ENCODE measurements at regions not wholly inside any gene's neighbourhood (a gene's known extent, or its start where the extent isn't known, plus 50 kb on each side); places are given as distances from the start of the nearest gene placed in this dataset.

DNA sequence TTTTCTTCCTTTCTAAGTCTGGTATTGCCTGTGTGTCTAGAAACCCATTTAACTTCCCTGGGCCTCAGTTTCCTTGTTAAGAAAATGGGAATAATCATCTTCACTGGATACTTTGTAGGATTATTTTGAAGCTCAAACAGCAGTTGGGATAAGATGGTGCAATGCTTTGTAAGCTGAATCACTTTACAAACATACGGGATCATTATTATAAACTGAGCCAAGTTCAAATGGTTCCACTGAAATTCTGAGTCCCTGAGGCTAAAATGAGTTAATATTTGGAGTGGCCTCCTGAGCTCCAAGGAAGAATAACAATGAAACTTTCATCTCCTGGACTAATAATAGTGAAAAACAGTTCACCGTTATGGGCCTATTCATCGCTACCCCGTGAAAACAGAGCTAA is 388.0 kb downstream of the PLPP3 start:
- DNase-seq (ENCODE audit: low read depth, low spot score): no peak

DNA sequence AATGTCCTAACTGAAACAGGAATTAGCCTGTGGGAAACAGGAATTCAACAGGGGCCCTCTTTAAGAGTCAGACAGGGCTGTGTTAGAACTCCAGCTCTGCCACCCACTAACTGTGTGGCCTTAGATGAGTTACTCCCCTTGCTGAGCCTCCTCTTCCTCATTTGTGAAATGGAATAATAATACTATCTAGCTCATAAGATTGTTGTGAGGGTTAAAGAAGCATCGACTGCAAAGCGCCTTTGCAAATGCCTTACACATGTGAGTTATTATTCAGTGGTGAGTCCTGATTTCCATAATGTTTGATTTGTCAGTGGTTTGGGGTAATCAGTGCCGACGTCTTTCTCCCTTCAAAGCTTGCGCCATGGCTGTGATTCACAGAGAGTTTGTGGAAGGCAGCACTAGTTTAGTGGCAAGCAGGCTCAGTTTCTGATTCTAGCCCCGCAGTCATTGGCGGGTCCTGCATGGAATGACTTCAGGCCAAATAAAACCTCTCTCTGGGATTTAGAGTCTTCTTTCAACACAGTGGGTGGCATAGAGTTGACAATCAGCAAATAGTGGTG is 388.5 kb downstream of the PLPP3 start:
- DNase-seq (ENCODE audit: low read depth, low spot score): peak; percentile 64

DNA sequence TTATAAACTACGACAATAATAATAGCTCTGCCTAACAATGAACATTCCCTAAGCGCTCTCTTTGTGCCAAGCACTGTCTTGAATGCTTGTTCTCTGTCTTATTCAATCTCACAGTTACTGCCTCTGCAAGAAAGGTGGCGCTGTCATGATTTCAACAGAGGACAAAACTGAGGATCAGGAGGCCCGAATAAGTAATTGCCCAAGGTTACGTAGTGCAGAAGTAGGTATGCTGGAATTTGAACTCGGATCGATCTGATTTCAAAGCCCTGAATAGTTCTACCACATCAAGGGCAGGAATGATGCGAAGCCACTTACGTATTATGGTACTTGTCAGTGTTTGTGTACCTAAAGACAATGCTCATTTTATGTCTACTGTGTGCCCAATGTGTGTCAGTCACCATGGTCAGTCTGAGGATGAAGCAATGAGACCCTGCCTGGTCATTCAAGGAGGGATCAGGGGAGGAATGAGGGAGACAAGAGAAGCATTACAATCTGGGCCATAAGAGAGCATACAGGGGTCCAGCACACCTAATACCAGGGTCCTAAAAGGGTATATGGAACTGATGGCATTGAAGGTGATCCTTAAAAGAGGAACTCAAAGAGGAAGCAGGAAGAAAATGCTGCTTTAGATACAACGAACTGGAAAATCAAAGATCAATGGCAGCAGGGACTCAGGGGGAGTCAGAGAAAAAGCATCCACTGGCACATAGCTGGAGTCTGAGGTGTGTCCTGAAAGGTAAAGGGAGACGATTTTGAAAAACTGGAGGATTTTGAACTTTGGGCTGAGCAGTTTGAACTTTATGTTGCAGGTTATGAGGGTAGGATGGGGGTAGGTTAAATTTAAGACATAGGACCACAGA is 389.2 kb downstream of the PLPP3 start:
- no peak for DNase-seq (ENCODE audit: low read depth, low spot score)

DNA sequence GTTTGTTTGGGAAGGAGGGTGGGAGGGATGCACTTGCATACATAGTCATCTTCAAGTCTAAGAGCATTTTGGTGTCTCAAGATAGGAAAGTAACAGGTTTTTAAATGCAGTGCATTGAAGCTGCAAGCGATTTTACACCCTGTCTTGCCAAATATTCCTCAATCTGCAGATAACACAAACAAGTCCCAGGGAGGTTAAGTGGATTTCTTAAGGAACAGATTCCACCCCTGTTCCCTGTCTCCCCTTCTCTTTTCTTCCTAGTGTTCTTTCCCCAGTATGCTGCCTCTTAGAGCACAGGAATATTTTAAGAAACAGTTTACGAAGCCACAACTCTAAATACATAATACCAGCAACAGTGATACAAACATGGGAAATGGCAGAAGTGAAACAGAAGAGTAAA is 389.9 kb downstream of the PLPP3 start:
- DNase-seq (ENCODE audit: low read depth, low spot score): no peak

DNA sequence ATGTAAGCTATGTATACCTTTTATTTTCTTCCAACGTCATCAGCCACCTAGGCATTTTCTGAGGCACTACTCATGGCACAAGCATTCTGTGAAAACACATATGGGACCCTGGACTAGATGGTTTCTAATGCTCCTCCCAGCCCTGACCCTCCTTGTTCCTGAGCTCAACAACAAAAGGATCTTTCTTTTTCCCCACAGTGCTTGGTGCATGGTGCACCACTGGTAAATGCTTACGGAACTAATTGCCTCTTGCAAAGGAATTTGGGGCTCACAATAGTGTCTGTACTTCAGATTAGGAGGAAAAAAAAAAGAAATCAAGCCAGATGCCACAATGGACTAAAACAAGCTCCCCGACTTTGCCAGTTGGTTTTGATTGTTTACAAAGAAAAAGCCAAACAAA is 390.5 kb downstream of the PLPP3 start:
- no peak for DNase-seq (ENCODE audit: low read depth, low spot score)

DNA sequence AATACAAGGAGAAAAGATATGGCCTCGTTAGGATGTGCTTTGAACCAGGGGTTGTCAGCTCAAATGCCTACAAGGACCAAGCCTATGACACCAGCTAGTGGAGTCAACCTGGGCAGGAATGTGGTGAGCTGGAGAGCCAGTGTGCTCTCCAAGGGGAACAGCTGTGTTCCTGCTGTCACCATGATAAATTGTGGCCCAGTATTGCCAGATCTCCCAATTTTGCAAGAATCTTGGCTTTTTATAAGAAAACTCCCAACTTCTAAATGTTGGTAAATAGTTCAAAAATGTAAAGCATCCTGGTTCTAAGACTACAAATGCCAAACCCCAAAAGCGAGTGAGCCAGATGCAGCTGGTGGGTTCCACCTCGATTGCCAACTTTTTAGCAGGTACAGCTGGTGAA is 391.1 kb downstream of the PLPP3 start:
- no peak for DNase-seq (ENCODE audit: low read depth, low spot score)

DNA sequence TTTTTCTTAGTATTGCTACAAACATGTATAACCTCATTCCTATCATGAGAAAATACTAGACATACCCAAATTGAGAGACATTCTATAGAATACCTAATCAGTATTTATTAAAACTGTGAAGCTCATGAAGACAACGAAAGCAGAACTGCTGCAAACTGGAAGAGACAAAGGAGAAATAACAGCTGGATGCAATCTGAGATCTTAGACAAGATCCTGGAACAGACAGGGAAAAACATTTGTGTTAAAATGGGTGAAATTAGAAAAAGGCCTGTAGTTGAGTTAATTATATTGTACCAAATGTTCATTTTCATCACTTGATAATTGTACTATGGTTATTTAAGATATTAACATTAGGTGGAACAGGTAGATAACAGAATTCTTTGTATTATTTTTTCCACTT is 392.0 kb downstream of the PLPP3 start:
- DNase-seq (ENCODE audit: low read depth, low spot score): no peak

DNA sequence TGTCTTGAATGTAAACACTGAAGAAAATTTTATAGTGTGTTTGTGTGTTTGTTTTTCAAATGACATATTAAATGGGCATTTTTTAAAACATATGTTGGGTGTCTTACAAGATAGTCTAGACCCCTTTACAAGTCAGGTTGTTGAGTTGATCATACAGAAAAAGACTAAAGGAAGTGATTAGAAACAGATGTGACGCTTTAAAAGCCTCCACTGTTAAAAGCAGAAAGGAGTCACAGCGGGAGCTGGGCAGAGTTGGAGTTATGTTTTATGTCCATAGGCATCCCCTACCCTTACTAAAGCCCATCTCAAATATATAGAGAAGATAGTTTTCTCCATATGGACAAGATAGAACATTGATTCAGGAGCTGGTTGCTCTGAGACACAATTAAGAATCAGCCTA is 393.9 kb downstream of the PLPP3 start:
- DNase-seq (ENCODE audit: low read depth, low spot score): no peak

DNA sequence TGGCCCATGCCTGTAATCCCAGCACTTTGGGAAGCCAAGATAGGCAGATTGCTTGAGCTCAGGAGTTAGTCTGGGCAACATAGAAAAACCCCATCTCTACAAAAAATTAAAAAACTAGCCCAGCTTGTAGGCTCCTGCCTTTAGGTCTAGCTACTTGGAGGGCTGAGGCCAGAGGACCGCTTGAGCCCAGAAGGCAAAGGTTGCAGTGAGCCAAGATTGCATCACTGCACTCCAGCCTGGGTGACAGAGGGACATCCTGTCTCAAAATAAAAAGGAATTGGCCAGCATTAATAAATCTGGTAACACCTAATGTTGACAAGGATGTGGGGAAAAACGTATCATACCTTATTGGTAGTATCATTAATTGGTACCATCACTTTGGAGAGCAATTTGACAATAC is 396.2 kb downstream of the PLPP3 start:
- DNase-seq (ENCODE audit: low read depth, low spot score): no peak

DNA sequence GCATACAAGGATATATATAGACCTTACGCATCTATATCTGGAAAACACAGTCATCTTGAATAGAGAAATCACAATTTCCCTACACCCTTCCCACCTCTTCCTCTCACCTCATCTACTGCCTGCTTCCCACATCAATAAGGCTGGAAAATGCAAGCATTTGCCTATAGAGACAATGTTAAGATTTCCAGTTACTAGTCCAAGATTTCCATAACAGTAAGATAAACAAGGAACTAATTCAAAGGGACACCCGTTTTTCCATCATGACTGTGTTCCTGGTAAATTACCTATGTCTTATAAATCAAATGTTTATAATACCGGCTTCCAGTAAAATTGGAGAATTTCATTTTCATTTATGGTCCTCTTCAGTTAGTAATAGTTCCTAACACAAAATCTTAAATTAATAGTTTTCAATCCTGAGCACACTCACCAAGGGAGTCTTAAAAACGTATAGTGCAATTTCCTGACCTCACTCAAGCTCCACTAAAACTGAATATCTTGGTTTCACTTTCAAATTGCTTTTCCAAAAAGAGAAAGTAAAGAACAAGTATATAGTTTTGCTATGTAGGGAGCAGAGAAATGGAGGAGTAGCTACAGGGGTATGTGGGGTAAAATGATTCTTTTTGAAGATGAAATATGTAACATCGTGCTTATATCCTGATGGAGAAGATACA is 398.7 kb downstream of the PLPP3 start:
- DNase-seq (ENCODE audit: low read depth, low spot score): no peak

DNA sequence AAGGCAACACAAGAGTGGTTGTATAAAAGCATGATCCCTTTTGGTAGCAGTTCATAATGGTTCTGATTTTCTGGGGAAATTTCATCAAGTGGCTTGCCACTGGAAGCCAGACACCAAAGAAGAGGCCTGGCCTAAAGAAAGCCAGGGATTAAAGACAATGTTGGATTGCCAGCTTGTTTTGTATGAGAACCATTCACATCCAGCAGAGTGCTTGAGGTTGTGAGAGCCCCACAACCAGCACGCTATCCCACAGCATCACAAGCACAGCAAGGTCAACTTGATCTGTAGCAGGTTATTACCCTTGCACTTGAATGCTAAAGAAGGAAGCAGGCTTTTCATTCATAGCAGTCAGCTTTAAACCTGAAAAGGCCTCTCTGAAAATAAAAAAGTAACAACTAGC is 399.8 kb downstream of the PLPP3 start:
- no peak for DNase-seq (ENCODE audit: low read depth, low spot score)

DNA sequence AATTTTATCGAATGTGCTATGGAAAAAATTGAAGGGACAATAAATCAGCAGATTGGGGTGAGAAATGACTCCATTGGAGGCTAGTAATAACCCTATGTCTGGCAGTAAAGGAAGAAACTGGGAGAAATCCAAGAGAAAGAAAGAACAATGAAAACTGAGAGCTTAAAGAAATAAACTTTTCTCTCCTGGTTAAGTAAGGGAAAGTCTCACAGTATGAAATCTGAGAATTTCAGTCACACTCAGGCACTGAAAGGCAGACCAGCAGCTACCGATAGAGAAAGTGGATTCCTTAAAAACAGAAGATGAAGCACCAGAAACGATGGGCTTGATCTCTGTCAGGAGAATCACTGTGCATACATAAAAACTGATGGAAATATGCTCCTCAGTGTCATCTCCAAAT is 404.2 kb downstream of the PLPP3 start:
- DNase-seq (ENCODE audit: low read depth, low spot score): no peak

DNA sequence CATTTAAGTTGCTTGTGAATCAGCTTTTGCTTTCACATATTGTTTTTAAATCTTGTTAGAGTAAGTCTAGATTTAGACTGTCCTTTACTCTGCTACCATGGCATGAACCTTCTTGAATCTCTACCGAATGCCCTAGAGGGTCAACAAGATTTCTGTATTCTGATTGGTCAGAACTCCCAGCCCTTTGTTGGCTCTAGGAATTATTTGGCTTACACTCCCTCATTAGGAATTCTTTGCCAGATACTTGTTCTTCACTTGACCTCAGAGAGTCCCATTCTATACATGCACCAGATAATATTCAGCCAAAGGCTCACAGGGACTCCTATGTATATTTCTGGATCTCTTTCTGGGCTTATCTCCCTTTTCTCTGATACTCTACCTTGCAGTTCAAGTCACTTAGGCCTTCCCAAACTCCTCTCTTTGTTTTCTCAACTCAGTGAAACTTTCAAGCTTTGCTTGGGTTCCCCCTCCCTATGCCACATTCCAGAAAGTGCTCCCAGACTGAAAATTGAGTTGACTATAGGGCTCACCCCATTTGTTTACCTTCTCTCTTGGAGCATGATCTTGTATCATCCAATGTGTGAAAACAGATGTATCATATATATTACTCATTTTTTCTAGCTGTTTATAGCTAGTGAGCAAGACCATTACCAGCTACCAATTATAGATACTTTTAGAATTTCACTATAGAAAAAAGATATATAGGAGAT is 405.0 kb downstream of the PLPP3 start:
- no peak for DNase-seq (ENCODE audit: low read depth, low spot score)

DNA sequence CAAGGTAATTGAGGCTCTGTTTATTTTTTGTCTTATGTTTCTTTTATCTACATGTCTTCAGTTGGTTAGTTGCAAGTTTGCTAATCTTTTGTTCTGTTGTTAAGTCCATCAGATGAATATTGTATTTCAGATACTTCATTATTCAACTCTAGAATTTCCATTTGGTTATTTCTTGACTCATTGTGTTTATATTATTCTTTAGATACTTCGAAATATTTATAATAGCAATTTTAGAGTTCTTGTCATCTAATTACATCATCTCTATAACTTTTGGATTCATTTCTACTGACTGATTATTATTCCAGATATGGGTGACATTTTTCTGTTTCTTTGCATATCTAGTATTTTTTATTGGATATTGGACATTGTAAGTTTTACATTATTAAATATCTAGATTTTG is 405.6 kb downstream of the PLPP3 start:
- DNase-seq (ENCODE audit: low read depth, low spot score): no peak

DNA sequence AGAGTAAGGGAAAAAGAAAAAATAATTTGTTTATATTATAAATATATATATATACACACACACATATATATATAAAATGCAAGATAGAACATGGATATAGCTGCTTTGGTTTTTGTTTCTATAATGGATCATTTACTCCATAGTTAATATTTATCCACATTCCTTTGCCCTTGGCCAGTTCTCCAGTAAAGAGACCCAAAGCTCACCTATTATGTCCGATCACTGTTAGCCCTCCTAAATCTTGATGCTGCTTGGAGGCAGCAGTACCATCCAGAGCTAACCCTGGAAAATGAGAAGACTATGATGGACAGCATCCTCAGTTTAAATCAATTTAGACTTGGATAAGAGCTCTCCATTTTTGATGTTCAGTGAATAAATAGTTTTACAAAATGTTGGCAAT is 407.7 kb downstream of the PLPP3 start:
- no peak for DNase-seq (ENCODE audit: low read depth, low spot score)

DNA sequence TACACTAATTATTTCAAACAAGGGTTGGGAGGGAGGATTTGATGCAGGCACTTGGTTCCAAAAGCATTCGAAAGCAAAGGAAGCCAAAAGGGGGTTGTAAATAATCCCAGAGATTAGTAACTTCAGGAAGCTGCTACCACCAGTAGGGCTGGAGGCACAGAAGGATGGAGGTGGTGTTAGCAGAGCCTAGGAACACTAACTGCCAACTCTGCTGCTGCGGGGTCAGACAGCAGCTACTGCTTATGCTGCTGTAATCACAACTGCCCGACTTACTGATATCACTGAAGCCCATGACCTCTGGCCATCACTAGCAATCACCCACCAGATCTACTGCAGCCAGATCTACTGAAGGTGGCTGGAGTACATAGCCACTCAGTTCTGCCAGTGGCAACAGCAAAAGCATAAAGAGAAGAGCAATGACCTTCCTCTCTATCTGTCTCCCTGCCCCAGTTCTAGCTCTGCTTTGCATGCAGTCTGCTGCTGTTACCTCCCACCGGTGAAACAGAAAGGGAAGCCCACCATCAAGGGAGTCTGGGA is 408.5 kb downstream of the PLPP3 start:
- no peak for DNase-seq (ENCODE audit: low read depth, low spot score)

DNA sequence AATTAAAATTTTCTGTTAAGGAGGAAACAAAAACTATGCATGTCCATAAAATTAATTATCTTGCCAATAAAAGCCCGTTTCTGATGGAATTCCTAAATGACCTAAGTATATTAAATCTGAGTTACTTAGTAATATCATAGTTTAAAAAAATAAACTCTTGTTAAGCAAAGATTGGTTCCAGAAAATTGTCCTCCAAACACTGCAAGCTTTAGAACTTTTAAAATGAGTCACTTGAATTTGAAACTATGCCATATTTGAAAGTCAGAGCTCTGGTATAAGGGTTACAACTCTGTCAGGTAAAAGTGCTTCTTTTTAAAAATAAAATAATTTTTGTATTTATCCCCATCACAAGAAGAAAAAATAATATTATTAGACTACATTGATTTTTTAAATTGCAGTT is 409.5 kb downstream of the PLPP3 start:
- peak; percentile 33 for DNase-seq (ENCODE audit: low read depth, low spot score)

DNA sequence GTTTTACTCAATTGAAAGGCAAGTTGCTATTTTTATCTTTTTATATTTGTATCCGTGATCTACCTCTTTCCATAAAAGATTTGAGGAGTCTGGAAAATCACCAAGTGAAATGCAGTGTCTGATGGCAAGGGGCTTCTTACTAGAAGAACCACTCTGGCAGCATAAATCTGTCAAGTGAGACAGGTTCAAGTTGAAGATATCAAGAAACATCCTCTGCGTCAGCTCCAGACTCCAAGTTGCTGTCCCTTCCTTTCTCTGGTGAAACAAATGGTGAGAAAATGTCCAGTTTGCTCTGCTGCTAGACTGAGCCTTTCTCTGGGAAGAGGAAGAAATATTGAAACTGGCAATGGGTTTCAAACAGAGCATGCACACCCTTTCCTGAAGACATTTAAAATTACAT is 411.2 kb downstream of the PLPP3 start:
- no peak for DNase-seq (ENCODE audit: low read depth, low spot score)

DNA sequence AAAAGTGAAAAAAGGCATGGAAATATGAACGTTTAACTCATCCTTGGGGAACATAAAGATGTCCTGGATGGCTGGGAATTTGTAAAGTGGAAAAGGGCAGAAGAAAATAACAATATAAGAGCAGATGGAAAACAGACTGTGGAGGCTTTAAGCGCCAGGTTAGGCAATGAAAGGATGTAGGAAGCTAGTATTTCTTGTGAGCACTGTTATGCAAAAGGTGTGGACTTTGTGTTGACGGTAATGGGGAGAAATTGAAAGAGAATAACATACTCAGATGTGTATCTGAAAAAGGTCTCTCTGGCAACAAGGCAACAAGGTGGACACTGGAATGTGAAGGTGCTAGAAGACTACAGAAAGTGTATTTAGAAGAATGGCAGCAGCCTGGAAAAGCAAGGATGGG is 411.8 kb downstream of the PLPP3 start:
- DNase-seq (ENCODE audit: low read depth, low spot score): no peak

DNA sequence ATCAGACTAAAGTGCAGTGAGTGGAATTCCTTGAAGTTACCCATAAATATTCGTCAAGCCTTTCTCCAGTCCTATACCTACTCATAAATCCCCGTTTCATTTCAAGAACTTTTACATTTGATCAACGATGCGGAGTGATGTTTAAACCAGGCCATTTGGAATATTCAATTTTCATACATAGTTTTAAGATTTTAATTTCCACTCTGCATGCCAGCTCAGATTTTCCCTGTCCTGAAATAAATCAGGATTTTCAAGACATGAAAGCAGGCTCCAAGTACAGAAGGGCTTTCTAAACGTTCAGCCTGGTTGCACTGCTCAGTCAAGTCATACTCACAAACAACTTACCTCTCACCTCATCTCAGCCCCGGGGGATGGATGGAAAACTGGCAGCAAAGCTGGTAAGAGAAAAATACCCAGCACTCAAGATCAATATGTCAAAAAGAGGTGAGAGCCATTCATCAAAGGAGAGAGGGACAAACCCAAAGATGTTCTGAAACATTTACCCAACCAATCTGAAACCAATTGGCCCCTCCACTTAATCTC is 418.5 kb downstream of the PLPP3 start:
- no peak for DNase-seq (ENCODE audit: low read depth, low spot score)

DNA sequence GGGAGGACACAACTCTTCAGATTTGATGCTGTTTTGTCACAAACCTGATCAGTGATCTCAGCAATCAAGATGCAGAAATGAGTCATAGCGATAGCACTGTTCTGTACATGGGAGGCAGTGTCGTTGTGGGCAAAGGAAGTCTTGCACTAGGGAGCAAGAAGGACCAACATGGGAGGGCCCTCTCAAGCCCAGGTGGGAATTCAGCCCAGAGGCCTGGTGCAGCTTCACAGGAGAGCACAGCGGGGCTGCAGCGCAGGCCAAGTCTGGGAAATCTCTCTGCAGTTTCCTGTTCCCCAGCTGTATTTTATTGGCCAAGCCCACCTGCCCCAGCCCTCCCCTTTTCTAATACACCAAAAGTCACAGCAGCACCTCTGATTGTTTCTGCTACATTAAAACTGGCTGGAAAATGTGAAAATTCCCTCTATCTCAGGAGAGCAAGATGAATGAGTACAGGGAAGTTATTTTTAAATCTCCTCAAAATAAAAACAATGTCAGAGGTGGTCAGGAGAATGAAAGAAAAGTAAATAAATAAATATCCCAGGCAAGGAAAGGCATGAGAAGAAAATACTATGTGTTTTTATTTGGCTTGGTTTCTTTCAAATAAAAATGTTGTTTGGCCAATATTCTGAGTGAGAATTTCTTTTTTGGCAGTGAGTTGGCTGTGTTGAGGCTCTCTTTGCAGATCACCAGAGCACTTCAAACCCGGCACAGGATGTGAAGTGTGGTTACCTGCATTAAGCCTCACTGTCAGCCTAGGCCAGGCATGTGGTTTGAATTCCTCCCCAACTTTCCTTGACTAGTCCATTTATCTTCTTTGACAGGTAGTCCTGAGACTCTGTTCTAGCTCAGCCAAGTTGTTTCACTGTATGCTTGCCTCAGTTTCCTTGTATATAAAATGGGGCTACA is 422.1 kb downstream of the PLPP3 start:
- DNase-seq (ENCODE audit: low read depth, low spot score): peak; percentile 44

Measured in astrocyte of the hippocampus (primary cell).